Gastrocnemius medialis (tissue), 4 donors: ENCODE measurements at regions not wholly inside any gene's neighbourhood (a gene's known extent, or its start where the extent isn't known, plus 50 kb on each side); places are given as distances from the start of the nearest gene placed in this dataset.

ENCODE experiments used
- ATAC-seq, 2 donors: fragments of 150-250 bp; one replicate each; pipeline ENCODE4 v1.9.1; 2016
- DNase-seq, 2 donors: peaks; one replicate each; pipeline ENCODE4 v3.0.0-alpha.2; 2019
- H3K27ac ChIP-seq, 4 donors: fragments of 200-600 bp; sonication (generic); 1 replicate in 1 of 4; 2 replicates in 3 of 4; pipeline ENCODE4 v1.5.1; 2016 to 2018; ENCODE audit warnings: mild to moderate bottlenecking in 2 of 4, moderate library complexity in 1 of 4
- H3K27me3 ChIP-seq, 3 donors: fragments of 200-600 bp; sonication (generic) in 2 of 3; 1 replicate in 1 of 3; 2 replicates in 2 of 3; pipeline versions ENCODE4 v1.5.1 to v1.6.0; 2016 to 2019; ENCODE audit warnings: mild to moderate bottlenecking in 1 of 3, moderate library complexity in 1 of 3
- H3K36me3 ChIP-seq, 2 donors: fragments of 200-600 bp; sonication (generic) in 1 of 2; one replicate each; pipeline ENCODE4 v1.5.1; 2017 to 2018
- H3K4me1 ChIP-seq, 2 donors: fragments of 200-600 bp; sonication (generic) in 1 of 2; one replicate each; pipeline ENCODE4 v1.5.1; 2016 to 2017; ENCODE audit warnings: mild to moderate bottlenecking in 2 of 2
- H3K4me3 ChIP-seq, 4 donors: fragments of 200-600 bp; sonication (generic) in 3 of 4; 1 replicate in 1 of 4; 2 replicates in 3 of 4; pipeline ENCODE4 v1.5.1; 2016 to 2019; ENCODE audit warnings: mild to moderate bottlenecking in 2 of 4
- H3K9me3 ChIP-seq, 3 donors: fragments of 200-600 bp; sonication (generic) in 2 of 3; 1 replicate in 1 of 3; 2 replicates in 2 of 3; pipeline ENCODE4 v1.5.1; 2016 to 2019
- CTCF ChIP-seq, 5 experiments: fragments of 450-650 bp in 3 of 5; fragments of 200-600 bp in 2 of 5; sonication (generic) in 2 of 5; IDR thresholded peaks in 4 of 5; conservative IDR thresholded peaks in 1 of 5; 1 replicate in 4 of 5; 2 replicates in 1 of 5; pipeline ENCODE4 v1.5.1; 2016 to 2019; ENCODE audit warnings: antibody characterized with exemption in 5 of 5, mild to moderate bottlenecking in 3 of 5, moderate library complexity in 3 of 5
- POLR2A ChIP-seq, 2 donors: fragments of 450-650 bp; IDR thresholded peaks; one replicate each; pipeline ENCODE4 v1.6.1; 2017; ENCODE audit warnings: antibody characterized with exemption in 2 of 2, mild to moderate bottlenecking in 2 of 2, moderate library complexity in 2 of 2
- in situ Hi-C, 4 donors: fragments of 200-750 bp; cut with MboI; loops; one replicate each; pipeline versions ENCODE4 v1.15.0 to v1.8.0; 2017; ENCODE audit warnings: low sequenced_read_pairs in 4 of 4
- intact Hi-C: fragments of 100-400 bp; cut with DNase I; formaldehyde crosslinking; loops from one replicate; pipeline ENCODE4 v1.15.1; 2023; ENCODE audit warnings: low total_unique reads

GRCh38 chr5:117255211-117256027 lies 680.8 kb upstream of the SEMA6A start:
- H3K27ac ChIP-seq: no peak overlapping the region
- H3K4me1 ChIP-seq: no peaks in the 10 kb centered on the region
- no peak for TF ChIP-seq CTCF (IDR thresholded peaks at IDR 0.05 in 4 of 5, conservative IDR thresholded peaks at IDR 0.05 in 1 of 5)
- no peak for TF ChIP-seq POLR2A (IDR thresholded peaks at IDR 0.05)
- H3K27me3 ChIP-seq: no peaks in the 10 kb centered on the region
- H3K9me3 ChIP-seq: no peaks in the 10 kb centered on the region
- no peak for DNase-seq
- no peaks in the 10 kb centered on the region for H3K36me3 ChIP-seq
- ATAC-seq: no peak
- in situ Hi-C loops: no loop called here
- intact Hi-C loops: no loop called here
- H3K4me3 ChIP-seq: no peak overlapping the region

GRCh38 chr5:117252566-117252965 lies 677.9 kb upstream of the SEMA6A start:
- no peaks in the 10 kb centered on the region for H3K27me3 ChIP-seq
- in situ Hi-C loops: no loop called here
- no peaks in the 10 kb centered on the region for H3K4me1 ChIP-seq
- H3K27ac ChIP-seq: no peak overlapping the region
- no peaks in the 10 kb centered on the region for H3K36me3 ChIP-seq
- no peak for DNase-seq
- H3K9me3 ChIP-seq: no peaks in the 10 kb centered on the region
- no peak for TF ChIP-seq CTCF (IDR thresholded peaks at IDR 0.05 in 4 of 5, conservative IDR thresholded peaks at IDR 0.05 in 1 of 5)
- TF ChIP-seq POLR2A (IDR thresholded peaks at IDR 0.05): no peak
- H3K4me3 ChIP-seq: no peak overlapping the region
- no peak for ATAC-seq
- intact Hi-C loops: no loop called here

- Histone ChIP-seq H3K27me3 (no peaks in the 10 kb centered on the region), H3K36me3 (no peaks in the 10 kb centered on the region), H3K4me1 (no peaks in the 10 kb centered on the region), H3K9me3 (no peaks in the 10 kb centered on the region), H3K4me3 (no peak overlapping the region), H3K27ac (no peak overlapping the region)
- DNase-seq (no peak), ATAC-seq (no peak)
- TF ChIP-seq POLR2A (IDR thresholded peaks at IDR 0.05) (no peak), CTCF (IDR thresholded peaks at IDR 0.05 in 4 of 5, conservative IDR thresholded peaks at IDR 0.05 in 1 of 5) (no peak)
- intact Hi-C loops: no loop called here
- in situ Hi-C loops: no loop called here
Measured at GRCh38 chr5:117249086-117249815, 674.6 kb upstream of the SEMA6A start.

- H3K27ac ChIP-seq: no peak overlapping the region
- in situ Hi-C loops: no loop called here
- intact Hi-C loops: no loop called here
- no peak overlapping the region for H3K4me3 ChIP-seq
- no peaks in the 10 kb centered on the region for H3K4me1 ChIP-seq
- TF ChIP-seq CTCF (IDR thresholded peaks at IDR 0.05 in 4 of 5, conservative IDR thresholded peaks at IDR 0.05 in 1 of 5) (no peak), POLR2A (IDR thresholded peaks at IDR 0.05) (no peak)
- no peaks in the 10 kb centered on the region for H3K27me3 ChIP-seq
- ATAC-seq (no peak), DNase-seq (no peak)
- no peaks in the 10 kb centered on the region for H3K36me3 ChIP-seq
- H3K9me3 ChIP-seq: no peaks in the 10 kb centered on the region
Measured at GRCh38 chr5:117246424-117246823, 671.8 kb upstream of the SEMA6A start.
